Fibroblast of skin of left quadriceps (primary cell): ENCODE measurements at regions not wholly inside any gene's neighbourhood (a gene's known extent, or its start where the extent isn't known, plus 50 kb on each side); places are given as distances from the start of the nearest gene placed in this dataset.

Experiments
- DNase-seq, 2 experiments: peaks; one replicate each; pipeline ENCODE4 v3.0.0-alpha.2; 2013; ENCODE audit warnings: low read depth in 2 of 2

DNA sequence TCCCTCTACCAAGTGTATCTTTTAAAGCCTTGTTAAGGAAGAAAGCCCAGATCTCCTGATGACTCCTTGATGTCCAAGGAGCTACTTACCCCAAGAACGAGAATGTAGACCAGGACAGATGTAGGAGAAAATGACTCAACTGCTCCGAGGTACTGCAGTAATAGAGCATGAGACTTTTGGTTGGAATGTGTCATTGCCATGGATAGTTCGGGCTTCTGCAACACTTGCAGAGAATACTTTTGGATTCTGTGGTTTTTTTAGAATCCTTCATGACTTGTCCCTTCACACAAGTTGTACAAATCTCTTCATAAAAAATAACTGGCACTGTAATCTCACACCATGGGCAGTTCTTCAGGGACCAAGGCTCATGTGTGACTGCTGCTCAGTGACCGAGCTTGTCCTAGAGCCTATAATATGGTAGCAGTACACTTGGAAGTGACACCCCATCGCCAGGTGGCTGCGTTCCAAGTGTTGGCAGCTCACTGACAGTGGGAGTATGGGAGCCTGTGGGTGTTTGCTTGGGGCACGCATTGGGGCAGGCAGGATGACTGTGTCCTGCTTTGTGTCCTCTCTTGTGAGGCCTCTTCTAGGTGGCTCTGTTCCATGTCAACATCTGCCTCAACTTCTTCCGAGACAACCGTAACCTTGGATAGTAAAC is 87.9 kb upstream of the WDR1 start:
- DNase-seq: no peak

DNA sequence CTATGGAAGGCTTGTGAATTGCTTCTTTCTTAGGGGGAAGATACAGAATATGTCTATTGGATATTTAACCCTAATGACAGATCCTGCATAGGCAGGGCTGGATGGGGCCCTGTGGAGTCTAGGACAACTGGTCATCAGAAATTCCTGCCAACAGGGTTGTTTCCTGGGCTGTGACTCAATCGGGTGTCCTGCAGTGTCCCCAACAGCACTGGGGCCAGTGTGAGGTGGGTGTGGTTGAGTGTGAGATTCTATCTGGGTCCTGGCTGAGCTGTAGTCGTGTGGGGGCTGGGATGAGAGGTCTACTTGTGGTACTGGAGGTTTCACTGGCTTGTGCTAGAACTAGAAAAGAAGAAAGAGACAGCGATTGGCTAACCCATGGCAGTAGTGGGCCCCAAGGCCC is 87.3 kb upstream of the WDR1 start:
- DNase-seq: no peak

DNA sequence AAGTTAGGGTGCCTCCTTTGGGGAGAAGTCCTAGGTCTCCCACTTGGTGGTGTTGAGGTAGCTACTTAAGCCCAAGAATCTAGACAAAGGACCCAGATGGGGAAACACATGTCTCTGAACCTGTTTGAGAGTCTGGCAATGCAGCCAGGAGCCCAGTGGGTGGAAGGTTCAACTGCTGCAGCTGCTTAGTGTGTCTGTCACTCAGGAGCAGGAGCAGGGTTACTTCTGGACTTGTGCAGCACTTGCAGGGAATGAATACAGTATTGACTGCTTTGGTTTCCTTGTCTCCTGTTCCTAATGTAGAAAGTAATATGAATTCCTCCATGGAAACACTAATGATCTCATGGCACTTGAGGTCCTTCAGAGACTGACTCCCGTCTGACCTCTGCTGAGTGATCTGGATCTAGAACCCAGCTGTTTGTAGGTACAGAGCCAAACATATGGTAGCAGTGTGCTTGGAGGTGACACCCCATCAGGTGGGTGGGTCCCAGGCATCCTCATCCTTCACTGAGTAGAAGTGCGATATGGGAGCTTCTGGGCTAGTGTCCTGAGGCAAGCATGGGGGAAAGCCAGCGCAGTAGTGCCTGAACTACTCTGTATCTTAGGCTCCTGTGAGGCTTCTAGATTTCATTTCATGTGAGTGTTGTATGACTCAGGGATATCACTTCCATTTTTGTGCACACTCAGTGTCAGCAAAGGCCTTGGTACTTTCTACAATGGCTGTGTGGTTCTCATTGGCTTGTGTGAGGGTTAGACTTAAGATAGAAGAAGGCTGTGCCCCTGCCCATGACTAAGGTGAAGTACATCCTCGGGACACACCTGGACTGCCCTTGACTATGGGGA is 85.0 kb upstream of the WDR1 start:
- no peak for DNase-seq

GRCh38 chr4:10200869-10201268 is 84.3 kb upstream of the WDR1 start:
- DNase-seq: no peak

DNA sequence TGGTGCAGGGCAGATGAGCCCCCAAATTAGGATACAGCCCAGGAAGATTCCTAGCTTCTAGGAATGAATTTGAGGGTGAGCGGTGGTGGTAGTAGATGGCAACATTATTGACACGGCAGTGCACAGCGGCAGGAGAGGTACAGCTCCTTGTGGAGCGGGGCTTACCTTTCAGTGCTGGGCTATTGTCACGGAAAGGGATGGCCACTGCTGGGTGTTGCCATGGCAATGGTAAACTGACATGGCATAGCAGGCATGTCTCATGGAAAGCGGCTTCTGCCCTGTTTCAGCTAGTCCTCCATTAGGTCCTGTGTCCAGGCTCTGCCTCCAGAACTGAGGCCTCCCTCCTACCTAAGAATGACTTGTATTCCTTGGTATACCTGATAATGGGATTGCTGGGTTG is 81.8 kb upstream of the WDR1 start:
- no peak for DNase-seq

DNA sequence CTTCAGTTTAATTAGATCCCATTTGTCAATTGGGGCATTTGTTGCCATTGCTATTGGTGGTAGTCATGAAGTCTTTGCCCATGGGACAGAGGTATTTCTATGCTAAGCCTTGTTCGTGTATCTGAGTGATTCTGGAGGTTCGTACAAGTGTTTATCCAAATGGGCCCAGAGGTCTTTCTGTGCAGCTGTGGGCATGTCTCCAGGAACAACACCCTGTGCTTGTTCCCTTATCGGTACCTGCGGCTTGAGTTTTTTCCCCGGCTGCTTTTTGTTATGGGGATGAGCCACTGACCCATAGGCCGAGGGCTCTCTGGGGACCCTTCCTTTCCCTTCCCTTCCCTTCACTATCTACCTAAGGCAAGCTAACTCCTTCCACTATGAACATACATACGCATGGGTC is 81.4 kb upstream of the WDR1 start:
- no peak for DNase-seq

DNA sequence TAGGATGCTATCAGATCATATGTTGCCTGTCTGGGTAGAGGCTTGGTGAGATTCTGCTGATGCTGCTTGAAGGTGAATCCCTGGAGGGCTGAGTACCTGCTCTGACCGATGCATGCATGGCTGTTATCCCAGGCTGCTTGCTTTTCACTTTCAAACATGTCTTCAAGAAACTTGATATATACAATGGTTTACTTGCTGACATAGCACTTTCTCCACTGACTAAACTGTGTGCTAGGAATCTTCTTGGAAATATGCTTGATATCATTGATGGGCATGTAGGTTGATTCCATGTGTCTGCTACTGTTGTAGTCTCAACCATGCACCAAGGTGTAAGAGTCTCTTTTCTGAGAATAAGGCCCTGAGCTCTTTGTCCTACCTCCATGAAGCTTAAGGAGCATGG is 79.6 kb upstream of the WDR1 start:
- DNase-seq: no peak

- no peak for DNase-seq
Measured at GRCh38 chr4:10192331-10192730, 75.7 kb upstream of the WDR1 start.

GRCh38 chr4:10188400-10189004 is 71.9 kb upstream of the WDR1 start:
- DNase-seq: no peak

DNA sequence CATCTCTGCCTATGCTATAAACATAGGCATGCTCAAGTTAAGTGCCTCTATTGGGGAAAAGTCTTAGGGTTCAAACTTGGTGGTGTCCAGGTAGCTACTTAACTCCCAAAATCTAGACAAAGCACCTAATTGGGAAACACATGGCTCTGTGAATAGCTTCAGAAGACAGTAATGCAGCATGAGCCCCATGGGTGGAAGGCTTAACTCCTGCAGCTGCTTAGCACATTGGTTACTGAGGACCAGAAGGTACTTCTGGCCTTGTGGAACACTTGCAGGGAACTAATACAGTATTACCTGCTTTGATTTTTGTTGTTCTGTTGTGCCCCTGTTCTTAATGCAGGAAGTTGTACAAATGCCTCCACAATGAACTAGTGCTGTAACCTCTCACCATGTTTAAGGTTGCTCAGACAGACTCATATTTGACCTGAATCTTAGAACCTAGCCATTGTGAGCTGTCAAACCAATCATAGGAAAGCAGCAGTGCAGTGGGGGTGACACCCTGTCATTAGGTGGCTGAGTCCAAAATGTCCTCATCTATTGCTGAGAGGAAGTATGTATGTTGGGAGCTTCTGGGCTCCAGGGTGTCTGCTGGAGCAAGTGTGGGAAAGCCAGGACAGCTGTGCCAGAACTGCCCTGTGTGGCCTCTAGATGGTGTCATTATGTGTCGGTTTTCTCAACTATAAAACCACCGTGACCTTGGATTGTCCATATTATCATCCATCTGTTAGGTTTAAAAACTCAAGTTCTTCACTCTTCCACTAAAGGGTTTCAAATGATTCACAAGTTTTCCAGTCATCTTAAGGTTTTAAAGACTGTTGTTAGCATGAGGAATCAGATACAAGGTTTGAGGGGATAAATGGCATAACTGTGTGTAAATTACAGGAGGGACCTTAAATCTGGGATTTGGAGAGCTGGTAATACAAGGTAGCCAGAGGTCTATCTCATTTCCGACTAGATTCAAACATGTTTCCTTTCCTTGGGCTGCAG is 69.9 kb upstream of the WDR1 start:
- DNase-seq: no peak

DNA sequence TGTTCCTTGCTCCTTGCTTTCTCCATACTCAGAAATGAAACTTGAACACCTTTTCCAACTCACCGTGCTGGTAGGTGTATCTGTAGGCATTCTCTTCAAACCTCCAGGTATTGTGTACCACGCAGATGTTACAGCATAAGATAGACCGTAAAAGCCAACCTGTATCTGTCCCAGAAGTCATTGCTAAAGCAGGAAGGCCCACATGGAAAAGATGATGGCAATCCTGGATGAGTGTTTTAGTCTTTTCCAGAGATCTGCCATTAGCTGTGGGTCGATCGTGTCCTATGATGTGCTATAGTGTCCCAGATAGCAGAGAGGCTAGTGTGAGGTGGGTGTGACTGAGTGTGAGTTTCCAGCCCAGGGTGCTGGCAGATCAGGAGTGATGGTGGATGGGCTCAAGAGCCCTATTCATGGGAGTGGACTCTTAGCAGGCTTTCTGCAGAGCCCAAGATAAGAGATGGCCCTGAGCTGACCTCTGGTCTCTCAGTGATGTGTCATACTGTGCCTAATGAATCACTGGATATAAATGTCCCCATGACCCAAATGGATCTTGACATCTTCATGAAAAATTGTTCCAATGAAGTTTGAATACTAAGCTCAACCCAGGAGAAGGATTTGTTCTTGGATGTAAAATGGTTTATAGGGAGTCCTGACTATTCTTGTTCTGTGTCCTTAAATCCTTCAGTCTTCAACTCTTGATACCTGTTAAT is 69.1 kb upstream of the WDR1 start:
- no peak for DNase-seq

DNA sequence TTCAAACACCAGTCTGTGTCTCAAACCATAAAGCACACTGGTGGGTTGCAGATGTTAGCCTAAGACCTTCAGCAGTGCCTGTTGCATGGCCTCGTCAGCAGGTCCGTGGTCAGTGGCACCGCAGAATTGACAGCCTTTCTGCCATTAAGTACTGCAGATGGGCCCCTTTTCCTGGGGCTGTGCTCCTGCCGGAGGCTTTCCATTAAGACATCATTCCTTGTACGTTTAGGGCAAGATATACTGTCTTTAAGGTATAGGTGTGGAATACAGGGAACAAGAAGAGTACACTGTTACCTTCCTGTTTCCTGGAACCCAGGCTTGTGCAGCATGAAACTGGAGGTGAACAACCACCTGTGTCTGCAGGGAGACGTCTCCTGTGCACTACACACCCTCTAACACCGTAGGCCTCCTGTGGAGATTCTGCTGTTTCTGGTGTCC is 67.9 kb upstream of the WDR1 start:
- no peak for DNase-seq

DNA sequence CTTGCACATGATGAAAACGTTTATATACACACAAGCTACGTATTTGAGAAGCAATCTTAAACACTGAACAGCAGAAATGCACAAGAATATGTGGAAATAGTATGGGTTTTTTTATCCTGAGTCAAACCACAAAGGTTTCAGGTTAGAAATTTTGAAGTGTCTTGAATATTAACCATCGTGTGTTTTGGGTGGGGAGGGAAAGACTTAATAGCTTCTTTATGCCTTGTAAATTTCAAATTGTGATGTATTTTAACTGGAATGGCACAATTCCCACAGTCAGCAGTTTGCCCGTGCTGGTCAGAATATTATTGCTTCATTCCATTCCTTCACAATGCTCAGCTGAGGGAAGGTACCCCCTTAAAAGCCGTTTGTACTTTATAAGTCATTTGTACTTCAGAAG is 67.4 kb upstream of the WDR1 start:
- peak; percentile 40 to 46 for DNase-seq

GRCh38 chr4:10183462-10183861 is 66.9 kb upstream of the WDR1 start:
- no peak for DNase-seq

DNA sequence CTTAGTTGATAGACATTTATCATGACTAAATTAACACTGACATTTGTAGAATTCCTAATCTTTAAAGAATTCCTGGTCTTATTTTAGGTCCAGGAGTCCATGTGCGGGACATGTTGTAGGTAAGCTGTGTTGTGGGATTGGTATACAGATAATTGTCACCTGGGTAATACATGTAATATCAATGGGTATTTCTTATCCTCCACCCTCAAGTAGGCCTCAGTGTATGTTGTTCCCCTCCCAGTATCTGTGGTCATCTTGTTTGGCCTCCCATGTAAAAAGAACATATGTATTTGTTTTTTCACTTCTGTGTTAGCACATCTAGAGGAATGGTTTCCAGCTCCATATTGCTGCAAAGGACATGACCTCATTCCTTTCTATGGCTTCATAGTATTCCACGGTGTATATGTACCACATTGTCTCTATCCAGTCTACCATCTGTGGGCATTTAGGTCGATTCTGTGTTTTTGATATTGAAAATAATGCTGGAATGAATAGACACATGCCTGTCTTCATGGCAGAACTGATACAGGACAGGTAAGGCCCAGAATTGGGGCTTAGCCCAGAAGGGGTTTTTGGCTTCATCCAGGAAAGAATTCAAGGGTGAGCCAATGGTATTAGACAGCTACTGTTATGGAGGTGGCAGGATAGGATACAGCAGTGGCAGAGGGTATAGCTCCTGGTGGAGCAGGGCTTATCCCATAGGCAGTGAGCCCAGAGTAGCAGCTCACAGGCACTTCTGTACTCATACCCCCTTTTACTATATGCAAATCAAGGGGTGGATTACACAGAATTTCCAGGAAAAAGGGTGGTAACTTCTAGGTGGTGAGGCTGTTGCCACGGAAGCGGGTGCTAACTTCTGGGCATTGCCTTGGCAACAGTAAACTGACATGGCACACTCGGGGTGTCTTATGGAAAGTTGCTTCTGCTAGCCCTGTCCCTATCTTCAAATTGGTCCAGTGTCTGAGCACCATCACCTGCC is 66.1 kb upstream of the WDR1 start:
- no peak for DNase-seq

DNA sequence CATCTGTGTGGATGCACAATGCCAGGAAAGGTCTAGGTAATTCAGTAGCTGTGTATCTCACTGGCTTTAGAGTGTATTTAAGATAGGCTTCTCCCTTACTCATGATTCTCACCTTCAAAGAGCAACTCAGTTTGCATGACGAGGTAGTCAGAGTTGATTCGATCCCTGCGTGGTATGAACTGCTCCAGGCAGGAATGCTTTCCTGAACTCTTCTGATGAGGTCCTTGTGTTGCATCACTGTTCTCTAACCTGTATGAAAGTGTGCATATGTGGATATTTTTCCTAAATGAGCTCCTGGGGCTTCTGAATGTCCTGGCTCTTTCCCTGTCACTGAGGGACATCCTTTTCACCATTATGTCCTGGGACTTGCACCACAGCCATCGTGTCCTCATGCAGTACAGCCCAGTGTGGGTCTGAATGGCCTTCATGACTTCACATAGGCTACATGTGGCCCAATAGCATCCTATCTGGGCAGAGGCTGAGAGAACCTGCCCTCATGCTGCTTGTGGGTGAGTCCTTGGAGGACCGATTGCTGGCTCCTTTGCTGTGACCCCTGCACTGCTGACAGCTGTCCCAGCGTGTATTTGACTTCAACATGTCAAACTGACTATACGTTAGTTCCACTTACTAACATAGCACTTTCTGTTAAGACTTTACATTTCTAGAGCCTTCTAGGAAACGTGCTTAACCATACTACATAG is 65.3 kb upstream of the WDR1 start:
- no peak for DNase-seq

DNA sequence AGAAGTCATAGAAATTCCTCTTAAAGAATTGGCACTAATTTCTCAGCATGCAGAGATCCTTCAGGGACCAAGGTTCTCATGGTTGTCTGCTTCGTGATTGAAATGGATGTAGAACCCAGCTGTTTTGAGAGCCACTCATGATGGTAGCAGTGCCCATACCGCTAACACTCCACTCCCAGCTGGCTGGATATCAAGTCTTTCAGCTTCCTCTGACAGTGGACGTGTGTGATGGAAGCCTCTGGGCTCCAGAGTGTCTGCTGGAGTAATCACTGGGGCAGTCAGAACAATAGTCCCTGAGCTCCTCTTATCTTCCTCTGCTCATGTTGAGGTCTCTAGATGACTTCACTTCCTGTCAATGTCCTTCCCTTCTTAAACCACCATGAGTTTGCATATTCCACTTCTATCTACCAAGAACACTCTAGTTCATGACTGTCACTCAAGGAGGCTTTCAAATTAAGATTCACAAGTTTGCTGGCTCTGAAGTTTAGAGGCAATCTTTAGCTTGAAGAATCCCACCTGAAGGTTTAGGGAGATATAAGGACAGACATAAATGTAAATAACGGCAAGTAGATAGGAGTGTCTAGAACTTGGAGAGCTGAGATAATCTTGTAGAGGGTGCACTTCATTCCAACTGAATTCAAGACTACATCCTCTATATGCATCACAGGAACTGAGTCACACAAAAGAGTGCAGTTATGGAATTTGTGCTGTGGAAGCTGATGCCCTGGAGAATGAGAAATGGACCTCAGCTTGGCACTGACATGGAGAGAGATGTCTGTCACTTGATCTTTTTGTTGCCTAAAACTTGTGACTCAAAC is 64.5 kb upstream of the WDR1 start:
- no peak for DNase-seq

GRCh38 chr4:10180603-10180926 is 64.0 kb upstream of the WDR1 start:
- DNase-seq: no peak
